ENCODE measurements at regions not wholly inside any gene's neighbourhood (a gene's known extent, or its start where the extent isn't known, plus 50 kb on each side); places are given as distances from the start of the nearest gene placed in this dataset.

DNA sequence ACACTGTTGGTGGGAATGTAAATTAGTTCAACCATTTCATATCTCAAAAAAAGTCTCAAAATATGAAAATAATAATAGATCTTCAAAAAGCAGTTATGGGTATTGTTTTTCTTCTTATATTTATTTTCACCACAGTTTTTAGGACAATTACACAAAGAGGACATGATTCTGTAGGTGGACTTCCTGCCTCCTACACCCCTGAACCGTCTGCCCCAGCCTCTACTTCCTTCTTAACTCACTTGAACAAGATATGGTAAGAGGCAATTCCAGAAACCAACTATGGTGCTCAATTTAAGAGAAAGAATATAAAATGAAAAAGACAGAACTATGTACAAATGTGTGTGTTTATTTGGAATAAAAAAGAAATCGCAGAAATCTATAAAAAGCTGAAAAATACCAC, 74.1 kb upstream of the MON1B start:
- TF ChIP-seq, protein P1, sequence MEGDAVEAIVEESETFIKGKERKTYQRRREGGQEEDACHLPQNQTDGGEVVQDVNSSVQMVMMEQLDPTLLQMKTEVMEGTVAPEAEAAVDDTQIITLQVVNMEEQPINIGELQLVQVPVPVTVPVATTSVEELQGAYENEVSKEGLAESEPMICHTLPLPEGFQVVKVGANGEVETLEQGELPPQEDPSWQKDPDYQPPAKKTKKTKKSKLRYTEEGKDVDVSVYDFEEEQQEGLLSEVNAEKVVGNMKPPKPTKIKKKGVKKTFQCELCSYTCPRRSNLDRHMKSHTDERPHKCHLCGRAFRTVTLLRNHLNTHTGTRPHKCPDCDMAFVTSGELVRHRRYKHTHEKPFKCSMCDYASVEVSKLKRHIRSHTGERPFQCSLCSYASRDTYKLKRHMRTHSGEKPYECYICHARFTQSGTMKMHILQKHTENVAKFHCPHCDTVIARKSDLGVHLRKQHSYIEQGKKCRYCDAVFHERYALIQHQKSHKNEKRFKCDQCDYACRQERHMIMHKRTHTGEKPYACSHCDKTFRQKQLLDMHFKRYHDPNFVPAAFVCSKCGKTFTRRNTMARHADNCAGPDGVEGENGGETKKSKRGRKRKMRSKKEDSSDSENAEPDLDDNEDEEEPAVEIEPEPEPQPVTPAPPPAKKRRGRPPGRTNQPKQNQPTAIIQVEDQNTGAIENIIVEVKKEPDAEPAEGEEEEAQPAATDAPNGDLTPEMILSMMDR (IDR thresholded peaks at IDR 0.05) = no peak
- no peak for TF ChIP-seq POLR2A (IDR thresholded peaks at IDR 0.05; ENCODE audit: low read depth)
- TF ChIP-seq POLR2AphosphoS5 (IDR thresholded peaks at IDR 0.05) = no peak
